ENCODE measurements at regions not wholly inside any gene's neighbourhood (a gene's known extent, or its start where the extent isn't known, plus 50 kb on each side); places are given as distances from the start of the nearest gene placed in this dataset.
"Not testable (repeated sequence)": the region's sequence is repeated elsewhere in the genome, so short reads cannot be mapped to it uniquely, and the experiment has no call there.

DNA sequence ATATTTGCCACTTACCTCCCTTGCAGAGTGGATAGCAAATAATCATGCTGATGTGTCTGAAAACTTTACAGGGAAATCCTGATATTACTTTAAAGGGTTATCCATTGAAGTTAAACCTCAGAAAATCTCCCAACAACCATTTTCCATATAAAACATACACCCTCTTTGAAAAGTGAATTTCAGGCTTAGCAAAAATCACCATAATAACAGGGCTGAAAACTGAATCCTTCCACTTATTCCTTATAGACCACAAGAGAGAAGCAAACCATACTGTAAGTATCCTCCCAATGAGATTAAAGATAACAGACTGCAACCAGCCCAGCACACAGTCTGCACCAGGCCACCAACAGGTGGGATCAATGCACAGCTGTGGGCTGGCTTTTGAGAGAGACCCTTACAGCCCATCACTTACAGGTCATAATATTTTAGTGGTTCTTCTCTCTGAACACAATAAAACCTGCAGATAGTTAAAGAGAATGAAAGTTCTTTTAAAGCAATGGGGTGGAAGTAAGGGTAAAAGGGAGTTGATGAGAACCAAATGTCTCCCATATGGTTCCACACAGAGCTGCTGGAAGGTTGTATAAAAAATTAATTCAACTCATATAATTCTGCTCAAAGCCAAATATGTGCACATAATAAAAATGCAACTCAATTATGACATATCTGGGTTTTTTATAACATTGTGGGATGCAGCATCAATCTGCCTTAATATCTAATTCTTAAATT, 376.2 kb upstream of the GRAMD2B start:
- no peak for DNase-seq

DNA sequence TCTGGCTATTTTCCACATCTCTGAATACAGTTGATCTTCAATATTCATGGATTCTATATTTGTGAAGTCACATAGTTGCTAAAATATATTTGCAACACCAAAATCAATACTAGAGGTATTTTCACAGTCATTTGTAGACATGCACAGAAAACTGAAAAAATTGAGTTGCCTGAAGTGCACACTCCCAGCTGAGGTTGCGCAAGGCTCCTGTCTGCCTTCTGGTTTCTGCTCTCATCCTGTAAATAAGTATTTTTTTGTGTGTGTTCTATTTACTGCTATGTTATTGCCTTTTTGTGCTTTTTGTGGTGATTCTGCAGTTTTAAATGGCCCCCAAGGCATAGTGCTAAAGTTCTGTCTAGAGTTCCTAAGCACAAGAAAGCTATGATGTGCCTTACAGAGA, 371.1 kb upstream of the GRAMD2B start:
- no peak for DNase-seq

DNA sequence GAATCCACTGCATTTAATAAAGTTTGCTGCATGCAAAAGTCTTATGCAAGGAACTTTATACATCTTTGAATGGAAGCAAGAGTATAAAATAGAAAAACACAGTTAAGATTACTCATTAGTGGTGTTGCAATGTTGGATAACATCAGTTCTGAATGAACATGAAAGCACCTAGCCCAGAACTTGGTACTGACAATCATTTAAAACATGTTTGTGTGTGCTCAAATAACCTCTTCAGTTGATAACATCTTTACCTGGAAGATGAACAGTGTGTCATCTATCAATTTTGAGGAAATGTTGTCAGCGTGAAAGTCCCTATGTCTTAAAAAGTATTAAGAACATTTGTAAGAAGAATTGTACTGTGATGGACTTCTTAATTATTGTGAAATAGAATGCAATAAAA, 370.4 kb upstream of the GRAMD2B start:
- no peak for DNase-seq

DNA sequence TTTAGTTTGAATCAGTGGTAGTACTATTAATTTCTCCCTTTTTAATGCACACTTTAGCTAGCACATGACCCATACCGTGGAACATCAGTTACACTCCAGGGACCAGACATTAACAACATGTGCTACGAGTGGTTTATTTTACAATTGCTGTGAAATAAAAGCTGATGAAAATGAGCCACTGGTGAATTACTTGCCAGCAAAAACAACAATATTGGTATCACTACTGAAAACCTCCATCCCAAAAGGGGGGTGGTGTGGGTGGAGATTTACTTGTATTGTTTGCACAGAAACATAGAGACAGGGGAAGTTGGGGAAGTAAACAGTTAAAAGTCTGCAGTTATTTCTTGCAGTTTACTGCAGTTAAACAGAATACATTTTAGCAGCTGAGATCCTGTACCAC, 369.6 kb upstream of the GRAMD2B start:
- no peak for DNase-seq

DNA sequence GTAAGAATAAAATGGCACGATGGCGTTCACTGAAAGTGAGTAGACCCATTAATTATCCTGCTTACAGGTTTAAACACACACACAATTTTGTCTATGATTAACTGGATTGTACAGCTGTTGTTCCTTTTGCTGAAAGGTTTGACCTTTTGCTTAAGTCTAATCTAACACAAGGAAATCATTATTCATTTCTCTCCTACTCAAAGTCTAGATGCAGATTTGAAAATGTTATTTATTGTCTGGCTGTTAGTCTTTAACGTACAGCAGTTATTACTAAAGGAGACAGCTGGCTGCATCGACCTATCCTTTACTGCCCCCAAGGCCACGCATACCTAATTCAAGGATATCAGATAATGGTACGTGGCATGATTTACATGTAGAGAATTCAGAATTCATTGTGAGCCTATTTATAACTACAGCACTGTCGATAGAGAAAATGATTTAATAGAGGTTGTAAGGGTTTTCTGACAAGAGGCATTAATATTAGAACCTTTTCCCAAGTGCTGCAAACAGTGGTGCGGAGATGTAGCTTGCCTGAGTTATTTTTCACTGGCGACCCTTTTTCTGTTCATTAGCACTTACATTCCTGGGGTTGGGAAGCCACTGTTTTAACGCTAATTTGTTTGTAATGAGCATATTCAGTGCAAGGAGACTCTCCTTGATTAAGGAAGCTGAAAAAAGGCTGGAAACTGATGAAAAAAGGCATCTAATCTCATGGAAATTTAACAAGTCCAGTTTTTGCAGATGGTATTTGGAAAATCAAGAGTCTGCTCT, 368.4 kb upstream of the GRAMD2B start:
- DNase-seq: no peak

DNA sequence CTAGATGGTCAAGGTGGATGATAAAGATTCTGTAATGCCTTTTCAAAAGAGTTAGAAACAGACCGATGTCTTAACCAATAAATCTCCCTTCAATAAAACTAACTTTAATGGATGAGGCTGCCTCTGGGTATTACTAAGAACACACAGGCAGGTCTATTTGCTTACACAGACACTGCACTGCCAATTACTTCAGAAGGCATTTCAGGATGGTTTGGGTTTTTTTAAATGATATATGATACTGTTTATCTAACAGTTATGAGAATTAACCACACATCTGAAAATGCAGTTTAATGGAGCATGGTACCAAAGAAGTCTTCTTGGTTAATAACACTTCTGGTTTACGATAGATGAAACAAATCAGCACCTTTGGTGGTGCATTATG, 367.9 kb upstream of the GRAMD2B start:
- no peak for DNase-seq

DNA sequence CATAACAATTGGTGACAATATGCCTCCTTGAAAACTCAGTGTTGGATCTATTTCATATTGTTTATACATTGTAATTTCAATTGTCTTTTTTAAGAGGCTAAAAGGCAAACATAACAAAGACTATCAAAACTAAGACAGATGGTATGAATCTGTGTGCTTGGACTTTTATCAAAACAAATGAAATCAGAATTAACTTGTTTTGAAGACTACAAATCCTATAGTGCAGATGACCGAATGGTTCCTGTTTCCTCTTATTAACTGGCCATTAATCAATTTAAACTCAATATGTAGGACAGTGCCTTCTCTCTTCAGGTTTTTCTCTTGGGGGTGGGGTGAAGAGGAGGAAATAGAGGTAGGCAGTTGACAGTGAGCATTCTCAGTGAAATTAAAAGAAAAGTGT, 366.9 kb upstream of the GRAMD2B start:
- no peak for DNase-seq

DNA sequence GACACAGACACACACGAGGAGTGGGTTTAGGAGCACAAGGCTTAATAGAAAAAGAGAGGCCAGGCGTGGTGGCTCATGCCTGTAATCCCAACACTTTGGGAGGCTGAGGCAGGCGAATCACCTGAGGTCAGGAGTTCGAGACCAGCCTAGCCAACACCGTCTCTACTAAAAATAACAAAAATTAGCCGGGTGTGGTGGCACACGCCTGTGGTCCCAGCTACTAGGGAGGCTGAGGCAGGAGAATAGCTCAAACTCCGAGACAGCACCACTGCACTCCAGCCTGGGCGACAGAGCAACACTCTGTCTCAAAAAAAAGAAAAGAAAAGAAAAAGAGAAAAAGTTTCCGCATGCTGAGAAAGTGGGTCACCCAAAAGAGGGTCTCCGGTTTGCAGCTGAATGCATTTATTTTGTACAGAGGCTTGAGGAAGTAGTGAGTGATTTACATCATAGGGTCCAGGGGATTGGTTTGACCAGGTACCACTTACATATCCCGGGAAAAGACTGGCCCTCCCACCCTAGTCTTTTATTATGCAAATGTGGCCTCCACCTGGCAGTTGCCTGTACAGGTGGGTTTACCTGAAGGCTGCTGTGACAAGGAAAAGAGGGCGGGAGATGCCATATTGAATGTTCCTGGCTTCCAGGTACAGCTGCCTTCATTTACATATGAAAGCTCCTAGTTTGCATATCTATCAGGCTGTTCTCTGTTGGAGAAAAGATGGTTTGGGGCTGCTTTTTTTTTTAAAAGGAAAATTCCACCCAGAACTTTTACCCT, 366.2 kb upstream of the GRAMD2B start:
- DNase-seq: no peak

DNA sequence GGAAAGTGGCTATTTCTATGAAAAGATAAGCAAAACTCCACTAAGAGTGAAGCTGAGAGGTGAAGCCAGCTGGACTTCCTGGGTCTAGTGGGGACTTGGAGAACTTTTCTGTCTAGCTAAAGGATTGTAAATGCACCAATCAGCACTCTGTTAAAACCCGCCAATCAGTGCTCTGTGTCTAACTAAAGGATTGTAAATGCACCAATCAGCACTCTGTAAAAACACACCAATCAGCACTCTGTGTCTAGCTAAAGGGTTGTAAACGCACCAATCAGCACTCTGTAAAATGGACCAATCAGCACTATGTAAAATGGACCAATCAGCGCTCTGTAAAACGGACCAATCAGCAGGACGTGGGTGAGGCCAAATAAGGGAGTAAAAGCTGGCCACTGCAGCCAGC, 364.8 kb upstream of the GRAMD2B start:
- DNase-seq: not testable (repeated sequence)

DNA sequence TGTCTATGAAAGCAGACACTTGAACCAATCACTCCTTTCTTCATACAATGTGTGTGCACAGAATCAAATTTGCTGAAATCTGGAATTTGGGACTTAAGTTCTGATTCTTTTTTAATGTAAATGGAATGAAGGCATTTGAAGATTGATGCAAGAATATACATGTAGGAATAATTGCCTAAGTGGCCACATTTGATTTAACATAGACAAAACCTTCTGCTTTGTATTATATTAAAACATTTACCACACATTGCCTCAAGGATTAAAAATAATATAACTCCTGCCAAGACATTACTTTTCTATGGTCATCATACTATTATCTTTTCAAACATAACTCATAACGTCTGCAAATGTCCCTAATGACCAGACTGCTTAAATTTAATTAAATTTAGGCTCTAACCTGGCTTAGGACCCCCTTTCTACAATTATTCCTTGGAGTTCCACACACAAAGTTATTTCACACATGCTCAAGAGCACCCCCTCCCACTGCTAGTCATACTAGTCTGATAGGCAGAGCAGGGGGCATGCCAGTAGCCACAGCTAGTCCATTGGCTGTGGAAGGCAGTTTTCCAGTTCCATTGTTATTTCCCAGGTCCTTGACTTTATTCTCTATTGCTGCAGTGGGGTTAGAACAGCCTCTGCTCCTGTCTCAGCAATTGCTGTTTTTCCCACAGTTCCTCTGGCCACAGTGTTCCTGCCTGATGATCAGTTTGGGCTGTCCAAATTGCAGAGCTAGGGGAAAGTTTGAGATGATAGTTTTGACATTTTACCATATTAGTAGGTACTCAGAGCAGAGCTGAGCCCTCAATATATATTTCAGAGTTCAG, 360.6 kb upstream of the GRAMD2B start:
- DNase-seq: no peak

DNA sequence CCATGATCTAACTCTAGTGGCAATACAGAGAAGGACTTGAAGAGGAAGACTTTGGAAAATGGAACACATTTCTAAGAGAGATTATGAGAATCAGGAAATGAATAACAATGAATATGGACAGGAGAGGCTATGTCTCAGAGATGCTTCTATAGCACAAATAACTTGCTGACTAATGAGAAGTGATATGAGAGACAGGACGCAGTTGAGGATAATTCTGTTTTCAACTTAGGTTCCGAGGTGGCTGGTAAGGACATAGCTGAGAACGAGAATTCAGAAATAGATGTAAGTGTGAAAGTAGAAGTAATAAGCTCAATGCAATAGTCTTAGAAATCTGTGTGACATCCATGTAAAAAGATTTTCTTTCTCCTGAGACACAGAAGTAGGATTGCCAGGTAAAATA, 358.1 kb upstream of the GRAMD2B start:
- DNase-seq: no peak

DNA sequence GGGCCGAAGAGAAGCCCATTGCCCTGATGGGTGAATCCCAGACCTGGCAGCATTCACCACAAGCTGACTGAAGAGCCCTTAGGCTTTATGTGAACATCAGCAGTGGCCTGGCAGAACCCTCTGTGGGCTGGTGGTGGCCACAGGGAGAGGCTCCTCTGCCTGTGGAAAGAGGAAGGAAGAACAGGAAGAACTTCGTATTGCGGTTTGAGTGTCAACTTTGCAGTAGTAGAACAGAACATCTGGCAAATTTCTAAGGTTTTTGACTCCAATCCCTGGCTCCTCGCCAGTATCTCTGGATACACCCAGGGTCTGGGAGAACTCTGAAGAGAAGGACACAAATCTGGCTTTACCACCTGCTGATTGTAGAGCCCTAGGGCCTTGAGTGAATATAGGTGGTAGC, 356.4 kb upstream of the GRAMD2B start:
- DNase-seq: peak; percentile 35

DNA sequence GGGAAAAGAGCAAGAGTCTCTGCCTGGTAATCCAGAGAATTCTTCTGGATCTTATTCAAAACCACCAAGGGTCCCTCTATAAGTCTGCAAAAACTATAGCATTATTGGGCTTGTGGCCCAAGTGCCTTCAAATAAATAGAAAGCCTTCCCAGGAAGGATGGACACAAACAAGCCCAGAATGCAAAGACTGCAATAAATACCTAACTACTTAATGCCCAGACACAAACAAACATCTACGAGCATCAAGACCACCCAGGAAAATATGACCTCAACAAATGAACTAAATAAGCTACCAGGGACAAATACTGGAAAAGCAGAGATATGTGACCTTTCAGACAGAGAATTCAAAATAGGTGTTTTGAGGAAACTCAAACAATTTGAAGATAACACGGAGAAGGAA, 355.8 kb upstream of the GRAMD2B start:
- DNase-seq: no peak

DNA sequence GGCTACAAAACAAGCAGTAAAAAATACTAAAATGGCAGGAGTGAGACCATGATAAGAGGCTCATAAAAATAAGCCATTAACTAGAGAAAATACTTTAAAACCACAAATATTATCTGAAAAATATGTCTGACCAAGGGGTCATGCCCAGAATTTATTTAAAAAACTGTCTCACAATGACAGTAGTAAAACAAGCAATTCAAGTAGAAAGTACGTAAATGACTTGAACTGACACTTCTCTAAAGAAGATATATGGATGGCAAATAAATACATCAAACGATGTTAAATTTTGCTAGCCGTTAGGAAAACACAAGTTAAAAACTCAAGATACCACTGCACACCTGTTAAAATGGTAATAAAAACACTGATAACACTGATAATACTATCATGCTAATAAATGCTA, 353.9 kb upstream of the GRAMD2B start:
- DNase-seq: no peak

DNA sequence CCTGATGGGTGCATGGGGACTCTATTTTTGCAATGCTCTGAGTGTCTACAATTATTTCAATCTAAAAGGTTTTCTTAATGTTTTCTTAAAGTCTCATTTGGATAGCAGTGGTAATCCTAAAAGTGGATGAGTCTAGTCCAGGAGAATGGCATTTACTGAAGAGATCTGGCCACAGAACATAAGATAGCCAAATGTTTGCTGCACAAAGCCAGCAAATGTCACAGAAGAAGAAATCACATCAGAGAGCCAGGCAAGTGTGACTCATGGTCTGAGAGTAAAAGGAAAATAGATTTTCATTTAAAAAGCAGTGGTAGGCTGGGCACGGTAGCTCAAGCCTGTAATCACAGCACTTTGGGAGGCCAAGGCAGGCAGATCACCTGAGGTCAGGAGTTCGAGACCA, 352.7 kb upstream of the GRAMD2B start:
- no peak for DNase-seq

DNA sequence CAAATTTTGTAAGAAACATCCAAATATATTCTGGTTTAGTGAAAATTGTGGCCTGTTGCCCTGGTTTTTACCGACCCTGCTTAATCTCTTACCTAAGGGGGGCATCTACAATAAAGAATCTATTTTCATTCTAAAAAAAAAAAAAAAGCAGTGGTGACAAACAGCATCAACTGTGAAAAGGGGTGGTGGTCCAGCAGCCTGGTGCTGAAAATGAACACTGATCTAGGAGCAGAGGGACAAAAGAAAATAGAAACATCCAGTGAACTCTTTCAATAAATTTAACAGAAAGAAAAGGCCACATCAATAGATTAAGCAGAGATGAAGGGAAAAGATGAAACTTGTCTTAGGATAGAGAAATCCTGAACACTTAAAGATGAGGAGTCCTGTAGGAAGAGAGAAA, 348.7 kb upstream of the GRAMD2B start:
- DNase-seq: no peak

DNA sequence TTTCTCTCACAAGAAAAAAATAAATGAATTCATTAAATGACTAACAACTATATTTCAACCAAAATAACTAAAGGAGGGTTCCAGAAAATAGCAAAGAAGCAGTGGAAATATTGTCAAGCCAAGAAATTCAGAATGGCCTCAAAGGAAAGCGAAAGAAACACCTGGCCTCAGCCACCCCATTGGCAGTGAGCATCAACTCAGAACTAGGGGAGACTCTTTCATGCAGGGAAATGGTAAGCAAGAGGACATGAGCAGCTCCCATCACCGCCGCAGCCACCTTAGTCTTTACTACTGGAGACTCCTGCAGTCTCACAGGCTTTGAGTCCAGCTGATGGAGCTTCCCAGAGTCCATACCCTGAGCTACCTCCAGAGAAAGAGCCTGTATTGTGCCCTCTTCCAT, 343.9 kb upstream of the GRAMD2B start:
- no peak for DNase-seq

DNA sequence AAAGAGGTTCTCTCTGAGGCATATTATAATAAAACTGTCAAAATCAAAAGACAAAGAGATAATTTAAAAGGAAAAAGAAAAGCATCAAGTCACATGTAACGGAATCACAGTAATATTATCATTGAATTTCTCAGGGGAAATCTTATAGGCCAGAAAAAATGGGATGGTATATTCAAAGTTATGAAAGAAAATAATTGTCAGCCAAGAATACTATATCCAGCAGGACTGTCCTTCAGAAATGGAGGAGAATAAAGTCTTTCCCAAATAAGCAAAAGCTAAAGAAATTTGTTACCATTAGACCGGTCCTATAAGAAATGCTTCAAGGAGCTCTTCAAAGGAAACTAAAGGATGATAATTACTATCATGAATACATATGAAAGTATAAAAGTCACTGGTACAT, 342.0 kb upstream of the GRAMD2B start:
- no peak for DNase-seq

DNA sequence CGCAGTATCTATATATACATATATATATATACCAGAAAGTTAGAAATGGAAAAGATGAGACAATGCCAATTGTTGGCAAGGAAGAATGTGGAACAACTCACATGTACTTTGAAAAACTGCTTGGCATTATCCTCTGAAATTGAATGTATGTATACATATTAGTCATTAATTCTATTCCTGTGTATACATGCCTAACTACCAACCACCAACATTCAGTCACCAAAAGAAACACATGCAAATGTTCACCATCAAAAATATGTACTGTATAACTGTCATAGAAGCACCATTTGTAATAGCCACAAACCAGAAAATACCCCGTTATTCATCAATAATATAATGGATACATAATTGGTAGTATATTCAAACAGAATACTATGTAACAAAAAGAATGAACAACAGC, 330.2 kb upstream of the GRAMD2B start:
- DNase-seq: no peak

DNA sequence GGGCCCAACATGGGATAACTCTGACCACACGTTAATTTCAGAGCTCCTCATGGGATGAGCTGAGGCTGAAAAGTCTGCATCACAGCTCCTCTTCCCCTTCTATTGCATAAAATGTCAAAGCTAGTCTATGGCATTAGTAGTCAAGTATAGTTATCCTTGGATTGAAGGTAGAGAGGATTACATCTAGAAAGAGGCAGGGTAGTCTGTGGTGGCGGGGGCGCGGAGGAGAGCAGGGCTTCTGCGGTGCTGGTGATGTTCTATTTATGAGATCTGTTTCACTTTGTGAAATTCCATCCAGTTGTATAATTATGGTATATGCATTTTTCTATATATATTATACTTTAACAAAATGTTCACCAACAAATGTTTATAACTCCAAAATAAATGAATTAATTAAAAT, 329.5 kb upstream of the GRAMD2B start:
- no peak for DNase-seq

DNA sequence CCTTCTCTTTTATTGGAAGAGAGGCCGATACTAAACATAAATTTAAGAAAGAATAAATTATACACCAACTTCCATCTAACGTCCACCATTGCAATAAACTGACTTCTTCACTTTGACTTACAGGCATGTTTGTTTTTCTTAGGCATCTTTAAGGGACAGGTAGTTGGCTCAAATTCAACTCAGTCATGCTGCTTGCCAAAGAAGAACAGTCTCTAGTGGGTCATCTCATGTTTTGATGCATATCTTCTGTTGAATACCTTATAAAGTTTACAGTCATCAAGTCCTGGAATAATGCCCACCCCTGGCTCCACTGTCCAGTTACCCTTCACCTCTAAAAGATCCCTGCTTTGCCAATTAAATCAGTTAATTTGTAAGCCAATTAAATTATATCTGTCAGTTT, 328.2 kb upstream of the GRAMD2B start:
- no peak for DNase-seq

DNA sequence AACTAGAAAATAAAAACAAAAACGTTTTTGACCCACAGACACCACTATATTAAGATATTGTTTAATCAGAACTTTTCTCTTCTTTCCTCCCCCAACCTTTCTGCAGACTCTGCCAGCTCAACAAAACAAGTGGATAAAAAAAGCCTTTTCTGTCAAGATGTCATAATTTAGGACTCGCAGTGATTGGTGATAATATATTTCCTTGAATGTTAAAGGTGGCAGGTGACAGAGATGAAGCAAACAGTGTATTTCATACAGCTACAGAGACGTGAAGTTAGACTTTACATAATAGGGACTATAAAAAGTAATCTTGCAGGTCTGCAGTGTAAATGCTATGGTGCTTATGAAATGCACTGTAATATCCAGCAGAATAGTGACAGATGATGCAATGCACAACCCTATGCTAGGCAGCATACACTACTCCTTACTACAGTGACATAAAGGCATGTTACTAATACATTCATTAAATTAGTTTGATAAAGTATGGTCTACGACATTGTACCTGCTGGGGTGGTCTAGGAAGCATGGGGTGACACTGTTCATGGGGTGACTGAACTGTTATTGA, 326.7 kb upstream of the GRAMD2B start:
- no peak for DNase-seq

DNA sequence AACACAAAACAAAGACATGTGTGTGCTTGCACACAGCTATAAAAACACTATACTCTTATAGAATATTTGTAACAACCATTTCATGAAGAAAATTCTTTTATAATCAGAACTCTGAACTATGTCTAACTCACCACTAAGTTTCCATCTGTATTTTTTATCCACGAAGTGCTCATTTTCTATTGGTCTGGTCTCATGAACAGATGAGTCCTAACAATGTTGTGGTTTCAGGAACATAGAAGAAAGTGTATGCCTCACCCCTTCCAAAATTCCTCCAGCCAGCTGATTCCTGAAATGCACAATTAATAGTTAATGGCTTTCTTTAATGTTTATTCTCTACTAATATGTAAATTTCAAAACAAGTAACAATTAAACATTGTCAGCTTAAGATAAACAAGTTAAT, 325.3 kb upstream of the GRAMD2B start:
- DNase-seq: no peak
